ENCODE measurements at regions not wholly inside any gene's neighbourhood (a gene's known extent, or its start where the extent isn't known, plus 50 kb on each side); places are given as distances from the start of the nearest gene placed in this dataset.

DNA sequence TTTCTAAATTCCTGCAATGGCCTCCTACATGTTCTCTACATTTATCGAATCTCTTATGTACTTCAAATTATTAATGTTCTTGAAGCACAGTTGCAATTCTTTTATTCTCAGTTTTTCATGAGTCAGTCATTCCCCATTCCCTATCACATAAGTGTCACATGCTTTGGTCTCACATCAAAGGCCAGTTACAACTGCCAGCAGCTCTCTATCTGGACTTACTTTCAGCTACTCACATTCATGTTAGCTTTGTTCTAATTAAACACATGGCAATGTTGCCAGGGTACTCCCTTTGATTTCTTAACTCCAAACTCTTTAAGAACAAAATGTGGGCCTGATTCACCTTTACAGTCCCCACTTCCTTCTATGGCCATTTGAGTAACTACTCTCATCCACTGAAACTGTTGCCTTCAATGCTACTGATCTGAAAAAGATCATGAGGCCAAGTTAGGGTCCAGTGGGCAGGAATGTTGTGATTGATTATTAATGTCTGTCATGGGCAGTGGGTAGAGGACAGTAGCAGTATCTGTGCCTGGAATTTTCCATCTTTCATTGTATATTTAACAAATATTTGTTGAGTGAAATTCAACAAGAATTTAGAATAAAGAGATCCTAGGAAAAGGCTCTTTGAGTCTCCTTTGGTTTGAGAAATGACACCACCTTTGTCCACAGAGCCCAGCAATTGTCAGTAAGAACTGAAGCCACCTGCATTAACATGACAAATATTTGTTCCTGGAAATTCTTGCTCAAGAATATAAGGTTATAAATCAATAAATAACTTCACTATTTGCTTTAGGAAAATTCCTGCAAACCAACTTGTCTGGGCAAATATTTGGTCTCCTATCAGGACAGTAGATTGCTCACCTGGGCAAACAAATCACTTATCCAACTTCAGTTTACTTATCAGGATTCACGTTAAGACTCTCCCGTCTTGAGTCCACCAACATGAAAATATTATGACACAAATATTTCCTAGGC, 153.6 kb upstream of the SAMSN1 start:
- Histone ChIP-seq H3K27ac (no peak overlapping the region), H3K9me3 (no peaks in the 10 kb centered on the region), H3K4me1 (no peaks in the 10 kb centered on the region), H3K36me3 (no peaks in the 10 kb centered on the region), H3K27me3 (no peaks in the 10 kb centered on the region), H3K4me3 (no peak overlapping the region)
- peak in 1 of 4 donors; percentile 21 for DNase-seq
- intact Hi-C loops (cut with DNase I), result no loop called here
- peak; percentile 37 for ATAC-seq
- TF ChIP-seq, protein P1, sequence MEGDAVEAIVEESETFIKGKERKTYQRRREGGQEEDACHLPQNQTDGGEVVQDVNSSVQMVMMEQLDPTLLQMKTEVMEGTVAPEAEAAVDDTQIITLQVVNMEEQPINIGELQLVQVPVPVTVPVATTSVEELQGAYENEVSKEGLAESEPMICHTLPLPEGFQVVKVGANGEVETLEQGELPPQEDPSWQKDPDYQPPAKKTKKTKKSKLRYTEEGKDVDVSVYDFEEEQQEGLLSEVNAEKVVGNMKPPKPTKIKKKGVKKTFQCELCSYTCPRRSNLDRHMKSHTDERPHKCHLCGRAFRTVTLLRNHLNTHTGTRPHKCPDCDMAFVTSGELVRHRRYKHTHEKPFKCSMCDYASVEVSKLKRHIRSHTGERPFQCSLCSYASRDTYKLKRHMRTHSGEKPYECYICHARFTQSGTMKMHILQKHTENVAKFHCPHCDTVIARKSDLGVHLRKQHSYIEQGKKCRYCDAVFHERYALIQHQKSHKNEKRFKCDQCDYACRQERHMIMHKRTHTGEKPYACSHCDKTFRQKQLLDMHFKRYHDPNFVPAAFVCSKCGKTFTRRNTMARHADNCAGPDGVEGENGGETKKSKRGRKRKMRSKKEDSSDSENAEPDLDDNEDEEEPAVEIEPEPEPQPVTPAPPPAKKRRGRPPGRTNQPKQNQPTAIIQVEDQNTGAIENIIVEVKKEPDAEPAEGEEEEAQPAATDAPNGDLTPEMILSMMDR (IDR thresholded peaks at IDR 0.05), result no peak

DNA sequence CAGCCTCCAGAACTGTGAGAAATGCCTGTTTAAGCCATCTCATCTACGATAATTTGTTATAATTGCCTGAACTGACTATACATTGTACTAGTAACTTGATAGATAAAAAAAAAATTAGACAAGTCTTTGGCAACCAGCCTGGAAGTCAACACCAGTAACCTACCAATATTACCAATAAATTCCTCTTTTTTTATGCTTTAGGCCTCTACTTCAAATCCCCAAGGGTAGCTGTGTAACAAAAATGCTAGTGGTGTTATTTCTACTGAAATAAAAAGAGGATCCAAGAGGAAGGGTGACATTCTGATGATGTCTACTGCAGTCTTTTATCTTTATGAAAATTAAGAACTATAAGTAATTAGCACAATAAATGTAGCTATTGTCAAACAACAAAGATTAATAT, 151.7 kb upstream of the SAMSN1 start:
- no peak for DNase-seq
- Histone ChIP-seq H3K4me3 (no peak overlapping the region), H3K27me3 (no peaks in the 10 kb centered on the region), H3K4me1 (no peaks in the 10 kb centered on the region), H3K36me3 (no peaks in the 10 kb centered on the region), H3K9me3 (no peaks in the 10 kb centered on the region), H3K27ac (no peak overlapping the region)
- TF ChIP-seq, protein P1 (IDR thresholded peaks at IDR 0.05), result no peak
- no peak for ATAC-seq
- intact Hi-C loops (cut with DNase I), result no loop called here

DNA sequence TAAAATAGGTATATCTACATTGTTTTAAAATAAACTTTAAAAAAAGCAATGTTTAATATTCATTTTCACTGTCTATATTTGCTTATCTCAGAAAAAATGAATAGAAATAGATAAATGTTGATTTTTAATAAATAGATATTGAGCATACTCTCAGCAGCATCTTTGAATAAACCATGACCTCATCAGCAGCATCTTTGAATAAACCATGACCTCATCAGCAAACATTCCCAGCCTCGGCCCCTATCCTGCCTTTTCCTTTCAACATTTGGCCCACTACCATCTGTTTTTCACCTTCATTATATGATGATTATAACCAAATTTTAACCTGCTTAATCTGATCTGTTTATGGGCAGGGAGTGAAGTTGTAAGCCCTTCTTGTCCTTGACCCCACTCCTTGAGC, 148.7 kb upstream of the SAMSN1 start:
- TF ChIP-seq, protein P1 (IDR thresholded peaks at IDR 0.05), result no peak
- no peaks in the 10 kb centered on the region for H3K27me3 ChIP-seq
- no peak overlapping the region for H3K4me3 ChIP-seq
- intact Hi-C loops (cut with DNase I), result no loop called here
- peaks cover 0 to 17% of the 10 kb centered on the region in 2 donors for H3K4me1 ChIP-seq
- DNase-seq (no peak), ATAC-seq (no peak)
- no peaks in the 10 kb centered on the region for H3K9me3 ChIP-seq
- no peaks in the 10 kb centered on the region for H3K36me3 ChIP-seq
- H3K27ac ChIP-seq, result no peak overlapping the region

DNA sequence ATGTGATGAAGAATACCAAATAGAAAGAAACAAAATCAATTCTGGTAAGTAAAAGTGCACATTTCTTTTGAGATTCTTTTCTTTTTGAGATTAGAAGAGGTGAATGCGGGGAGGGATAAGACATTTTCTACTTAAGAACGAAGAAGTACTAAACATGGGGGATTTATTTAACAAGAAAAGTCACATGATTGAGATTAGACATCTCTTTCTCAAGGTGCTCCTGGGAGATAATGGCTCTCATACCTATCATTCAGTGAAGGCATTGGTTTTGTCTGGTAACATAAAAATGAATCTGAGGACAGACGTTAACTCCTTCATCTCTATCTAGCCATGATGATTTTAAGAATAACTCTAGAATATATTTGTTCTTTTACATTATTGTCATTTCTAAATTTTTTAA, 147.9 kb upstream of the SAMSN1 start:
- DNase-seq (no peak), ATAC-seq (no peak)
- Histone ChIP-seq H3K4me3 (no peak overlapping the region), H3K27ac (no peak overlapping the region), H3K36me3 (no peaks in the 10 kb centered on the region), H3K9me3 (no peaks in the 10 kb centered on the region), H3K27me3 (no peaks in the 10 kb centered on the region), H3K4me1 (peaks cover 0 to 17% of the 10 kb centered on the region in 2 donors)
- TF ChIP-seq, protein P1 (IDR thresholded peaks at IDR 0.05), result no peak
- intact Hi-C loops (cut with DNase I), result no loop called here

DNA sequence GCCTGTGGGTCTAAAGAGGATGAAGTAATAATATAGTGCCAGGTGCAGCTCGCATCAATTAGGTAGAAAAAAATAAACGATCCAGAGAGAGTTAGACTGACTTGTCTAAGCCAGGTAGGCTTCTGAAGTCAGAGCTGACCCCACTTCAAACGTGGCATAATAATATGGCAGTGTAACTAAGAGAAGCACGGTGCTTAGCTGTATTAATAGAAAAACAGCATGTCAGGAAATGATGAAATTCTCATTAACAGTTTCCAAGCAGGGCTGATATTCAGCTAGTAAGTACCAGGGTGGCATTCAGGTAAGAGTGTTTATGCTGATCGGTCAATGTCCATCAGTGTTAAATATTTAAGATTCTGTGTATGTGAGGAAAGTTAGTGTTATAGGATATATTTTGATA, 145.8 kb upstream of the SAMSN1 start:
- Histone ChIP-seq H3K36me3 (no peaks in the 10 kb centered on the region), H3K27ac (no peak overlapping the region), H3K4me3 (no peak overlapping the region), H3K9me3 (no peaks in the 10 kb centered on the region), H3K27me3 (no peaks in the 10 kb centered on the region), H3K4me1 (peaks cover 0 to 30% of the 10 kb centered on the region in 2 donors)
- intact Hi-C loops (cut with DNase I), result no loop called here
- no peak for DNase-seq
- no peak for ATAC-seq
- TF ChIP-seq, protein P1 (IDR thresholded peaks at IDR 0.05), result no peak
